Skeletal muscle cell (primary cell): ENCODE measurements at regions not wholly inside any gene's neighbourhood (a gene's known extent, or its start where the extent isn't known, plus 50 kb on each side); places are given as distances from the start of the nearest gene placed in this dataset.
"Not testable (repeated sequence)": the region's sequence is repeated elsewhere in the genome, so short reads cannot be mapped to it uniquely, and the experiment has no call there.

Experiments
- DNase-seq: peaks from one replicate; pipeline ENCODE4 v3.0.0-alpha.2; 2010; ENCODE audit warnings: low read depth
- H3K4me3 ChIP-seq: 2 replicates; pipeline ENCODE4 v1.5.1; 2011; ENCODE audit warnings: low read depth, mild to moderate bottlenecking, control low read depth, low read length, moderate library complexity

- H3K4me3 ChIP-seq = no peak overlapping the region
- no peak for DNase-seq
Observed at GRCh38 chr5:158609333-158610050, 490.2 kb downstream of the EBF1 start.

- H3K4me3 ChIP-seq = no peak overlapping the region
- DNase-seq = no peak
Observed at GRCh38 chr5:158607088-158607487, 492.6 kb downstream of the EBF1 start.

- no peak for DNase-seq
- no peak overlapping the region for H3K4me3 ChIP-seq
Observed at GRCh38 chr5:158606233-158606632, 493.5 kb downstream of the EBF1 start.

- H3K4me3 ChIP-seq = no peak overlapping the region
- DNase-seq = no peak
Observed at GRCh38 chr5:158602981-158603380, 496.7 kb downstream of the EBF1 start.

- no peak overlapping the region for H3K4me3 ChIP-seq
- no peak for DNase-seq
Observed at GRCh38 chr5:158601118-158601517, 498.6 kb downstream of the EBF1 start.

- no peak for DNase-seq
- no peak overlapping the region for H3K4me3 ChIP-seq
Observed at GRCh38 chr5:158600679-158601078, 499.0 kb downstream of the EBF1 start.

- no peak for DNase-seq
- H3K4me3 ChIP-seq = no peak overlapping the region
Observed at GRCh38 chr5:158599157-158599556, 500.6 kb downstream of the EBF1 start.

- no peak for DNase-seq
- no peak overlapping the region for H3K4me3 ChIP-seq
Observed at GRCh38 chr5:158594595-158595242, 505.0 kb downstream of the EBF1 start.

GRCh38 chr5:158593925-158594324 lies 505.8 kb downstream of the EBF1 start:
- no peak for DNase-seq

GRCh38 chr5:158591301-158591863 lies 508.3 kb downstream of the EBF1 start:
- peak; percentile 38 for DNase-seq
- H3K4me3 ChIP-seq = no peak overlapping the region

More at GRCh38 chr5:158593925-158594324, 505.8 kb downstream of the EBF1 start:
- H3K4me3 ChIP-seq = no peak overlapping the region

GRCh38 chr5:158590746-158591300 lies 508.9 kb downstream of the EBF1 start:
- no peak overlapping the region for H3K4me3 ChIP-seq
- no peak for DNase-seq

GRCh38 chr5:158589939-158590338 lies 509.8 kb downstream of the EBF1 start:
- DNase-seq = no peak
- H3K4me3 ChIP-seq = no peak overlapping the region

- no peak overlapping the region for H3K4me3 ChIP-seq
- no peak for DNase-seq
Observed at GRCh38 chr5:158588617-158589016, 511.1 kb downstream of the EBF1 start.

- H3K4me3 ChIP-seq = no peak overlapping the region
- DNase-seq = no peak
Observed at GRCh38 chr5:158586054-158586453, 513.7 kb downstream of the EBF1 start.

- H3K4me3 ChIP-seq, DNase-seq: not testable (repeated sequence)
Observed at GRCh38 chr5:158582669-158583068, 517.0 kb downstream of the EBF1 start.

- DNase-seq = no peak
- H3K4me3 ChIP-seq = no peak overlapping the region
Observed at GRCh38 chr5:158573829-158574228, 525.9 kb downstream of the EBF1 start.

GRCh38 chr5:158570502-158570901 lies 529.2 kb downstream of the EBF1 start:
- DNase-seq = no peak
- H3K4me3 ChIP-seq = no peak overlapping the region

- no peak for DNase-seq
- H3K4me3 ChIP-seq = no peak overlapping the region
Observed at GRCh38 chr5:158569534-158569933, 530.2 kb downstream of the EBF1 start.

GRCh38 chr5:158565017-158565789 lies 534.5 kb downstream of the EBF1 start:
- no peak overlapping the region for H3K4me3 ChIP-seq
- DNase-seq = no peak
